Activated naive CD4-positive, alpha-beta T cell (primary cell): ENCODE measurements at regions not wholly inside any gene's neighbourhood (a gene's known extent, or its start where the extent isn't known, plus 50 kb on each side); places are given as distances from the start of the nearest gene placed in this dataset.
"Not testable (repeated sequence)": the region's sequence is repeated elsewhere in the genome, so short reads cannot be mapped to it uniquely, and the experiment has no call there.

Experiments used
- DNase-seq, 4 experiments: peaks; one replicate each; lab custom pipeline; 2025; lab: John Stamatoyannopoulos, UW

- no peak for DNase-seq
Measured at GRCh38 chr14:30223966-30224365, 296.3 kb upstream of the PRKD1 start.

- DNase-seq = no peak
Measured at GRCh38 chr14:30225176-30225575, 297.5 kb upstream of the PRKD1 start.

- no peak for DNase-seq
Measured at GRCh38 chr14:30227436-30227835, 299.8 kb upstream of the PRKD1 start.

GRCh38 chr14:30227876-30228275 lies 300.2 kb upstream of the PRKD1 start:
- DNase-seq = no peak

GRCh38 chr14:30230719-30231118 lies 303.1 kb upstream of the PRKD1 start:
- DNase-seq = no peak

- DNase-seq = no peak
Measured at GRCh38 chr14:30234966-30235365, 307.3 kb upstream of the PRKD1 start.

- DNase-seq = no peak
Measured at GRCh38 chr14:30235485-30235884, 307.8 kb upstream of the PRKD1 start.

- DNase-seq = no peak
Measured at GRCh38 chr14:30238936-30239335, 311.3 kb upstream of the PRKD1 start.

GRCh38 chr14:30240018-30240417 lies 312.4 kb upstream of the PRKD1 start:
- DNase-seq = no peak

GRCh38 chr14:30240685-30241084 lies 313.0 kb upstream of the PRKD1 start:
- no peak for DNase-seq

GRCh38 chr14:30242744-30243143 lies 315.1 kb upstream of the PRKD1 start:
- DNase-seq = no peak

GRCh38 chr14:30243207-30243606 lies 315.6 kb upstream of the PRKD1 start:
- DNase-seq = no peak

GRCh38 chr14:30243805-30244204 lies 315.2 kb upstream of the G2E3 start:
- DNase-seq = no peak

GRCh38 chr14:30244348-30244747 lies 314.6 kb upstream of the G2E3 start:
- DNase-seq = not testable (repeated sequence)

GRCh38 chr14:30251017-30251416 lies 307.9 kb upstream of the G2E3 start:
- no peak for DNase-seq

- no peak for DNase-seq
Measured at GRCh38 chr14:30251557-30252100, 307.3 kb upstream of the G2E3 start.

- no peak for DNase-seq
Measured at GRCh38 chr14:30252151-30252550, 306.8 kb upstream of the G2E3 start.

- DNase-seq = no peak
Measured at GRCh38 chr14:30252783-30253674, 305.9 kb upstream of the G2E3 start.

- DNase-seq = no peak
Measured at GRCh38 chr14:30256627-30257026, 302.3 kb upstream of the G2E3 start.

GRCh38 chr14:30257946-30258661 lies 300.9 kb upstream of the G2E3 start:
- DNase-seq = no peak

- no peak for DNase-seq
Measured at GRCh38 chr14:30260833-30261607, 297.9 kb upstream of the G2E3 start.

- no peak for DNase-seq
Measured at GRCh38 chr14:30264161-30264560, 294.8 kb upstream of the G2E3 start.
